ENCODE measurements at regions not wholly inside any gene's neighbourhood (a gene's known extent, or its start where the extent isn't known, plus 50 kb on each side); places are given as distances from the start of the nearest gene placed in this dataset.

DNA sequence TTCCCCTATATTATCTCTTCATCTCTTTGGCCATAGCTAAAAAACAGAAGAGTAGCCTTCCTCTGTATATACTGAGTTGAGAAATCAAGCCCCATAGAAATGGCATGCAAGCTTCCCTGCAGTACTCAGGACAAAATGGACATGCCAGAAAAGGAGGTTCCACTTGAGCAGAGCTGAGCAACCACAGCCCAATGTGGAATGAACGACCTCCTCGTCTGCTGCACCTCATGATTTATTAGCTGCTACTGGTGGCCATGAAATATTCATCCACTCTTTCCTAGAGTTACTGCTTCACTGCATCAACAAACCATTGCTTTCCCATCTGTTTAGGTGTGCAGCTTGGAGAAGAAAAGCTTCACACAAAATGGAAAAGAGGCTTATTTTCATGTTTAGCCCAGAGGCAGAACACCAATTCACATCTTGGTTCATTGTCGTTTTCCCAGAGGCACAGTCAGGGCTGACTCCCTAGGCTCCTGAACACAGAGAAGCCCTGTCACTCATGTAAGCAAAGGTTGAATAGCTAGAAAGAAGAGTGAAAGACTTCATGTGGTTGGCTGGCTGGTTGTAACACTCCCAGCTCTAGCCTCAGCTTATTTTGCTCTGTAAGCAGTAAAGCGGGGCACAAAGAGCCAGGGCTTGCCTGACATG, 148.0 kb downstream of the TSEN15 start:
- TF ChIP-seq, protein P1, sequence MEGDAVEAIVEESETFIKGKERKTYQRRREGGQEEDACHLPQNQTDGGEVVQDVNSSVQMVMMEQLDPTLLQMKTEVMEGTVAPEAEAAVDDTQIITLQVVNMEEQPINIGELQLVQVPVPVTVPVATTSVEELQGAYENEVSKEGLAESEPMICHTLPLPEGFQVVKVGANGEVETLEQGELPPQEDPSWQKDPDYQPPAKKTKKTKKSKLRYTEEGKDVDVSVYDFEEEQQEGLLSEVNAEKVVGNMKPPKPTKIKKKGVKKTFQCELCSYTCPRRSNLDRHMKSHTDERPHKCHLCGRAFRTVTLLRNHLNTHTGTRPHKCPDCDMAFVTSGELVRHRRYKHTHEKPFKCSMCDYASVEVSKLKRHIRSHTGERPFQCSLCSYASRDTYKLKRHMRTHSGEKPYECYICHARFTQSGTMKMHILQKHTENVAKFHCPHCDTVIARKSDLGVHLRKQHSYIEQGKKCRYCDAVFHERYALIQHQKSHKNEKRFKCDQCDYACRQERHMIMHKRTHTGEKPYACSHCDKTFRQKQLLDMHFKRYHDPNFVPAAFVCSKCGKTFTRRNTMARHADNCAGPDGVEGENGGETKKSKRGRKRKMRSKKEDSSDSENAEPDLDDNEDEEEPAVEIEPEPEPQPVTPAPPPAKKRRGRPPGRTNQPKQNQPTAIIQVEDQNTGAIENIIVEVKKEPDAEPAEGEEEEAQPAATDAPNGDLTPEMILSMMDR (IDR thresholded peaks at IDR 0.05; ENCODE audit: insufficient read depth, missing control alignments) = no peak
- no peak for DNase-seq (ENCODE audit: insufficient read length, low spot score)
- FAIRE-seq = no peak

DNA sequence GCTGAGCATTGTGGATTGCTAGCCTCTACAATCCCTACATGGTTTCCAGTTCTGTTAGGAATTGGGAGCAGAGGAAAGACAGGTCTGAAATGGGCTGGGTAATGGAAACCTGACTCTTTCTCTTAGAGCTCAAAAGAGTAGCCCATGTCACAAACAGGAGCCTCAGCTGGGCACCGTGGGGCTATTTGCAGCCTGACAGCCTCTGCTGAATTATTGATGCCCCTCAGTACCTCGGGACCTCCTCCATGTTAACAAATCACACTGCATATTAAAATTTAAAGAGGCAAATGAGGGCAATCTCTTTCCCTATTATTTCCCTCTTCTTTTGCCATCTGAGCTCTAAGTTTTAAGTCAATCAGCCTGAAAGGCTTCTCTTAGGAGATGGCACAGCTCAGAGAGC, 157.1 kb downstream of the TSEN15 start:
- TF ChIP-seq, protein P1 (IDR thresholded peaks at IDR 0.05; ENCODE audit: insufficient read depth, missing control alignments) = no peak
- DNase-seq (ENCODE audit: insufficient read length, low spot score) (no peak), FAIRE-seq (no peak)

DNA sequence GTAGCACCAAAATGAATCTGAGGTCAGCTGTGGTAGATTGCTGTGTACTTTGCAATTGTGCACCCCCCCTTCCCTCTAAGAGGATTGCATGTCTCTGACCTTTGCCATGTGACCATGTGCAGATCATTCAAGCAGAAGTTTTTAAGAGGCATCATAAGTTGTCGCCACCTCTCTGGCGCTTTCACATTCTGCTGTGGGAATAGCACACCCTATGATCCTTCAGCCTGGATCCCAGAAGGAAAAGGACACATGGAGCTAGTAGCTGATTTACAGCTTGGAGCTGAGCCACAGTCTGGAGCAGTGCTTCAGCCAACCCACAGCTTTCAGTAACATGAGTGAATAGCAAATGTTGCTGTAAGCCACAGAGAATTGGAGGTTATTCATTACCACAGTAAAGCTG, 158.5 kb downstream of the TSEN15 start:
- FAIRE-seq (no peak), DNase-seq (ENCODE audit: insufficient read length, low spot score) (no peak)
- TF ChIP-seq, protein P1 (IDR thresholded peaks at IDR 0.05; ENCODE audit: insufficient read depth, missing control alignments) = no peak

DNA sequence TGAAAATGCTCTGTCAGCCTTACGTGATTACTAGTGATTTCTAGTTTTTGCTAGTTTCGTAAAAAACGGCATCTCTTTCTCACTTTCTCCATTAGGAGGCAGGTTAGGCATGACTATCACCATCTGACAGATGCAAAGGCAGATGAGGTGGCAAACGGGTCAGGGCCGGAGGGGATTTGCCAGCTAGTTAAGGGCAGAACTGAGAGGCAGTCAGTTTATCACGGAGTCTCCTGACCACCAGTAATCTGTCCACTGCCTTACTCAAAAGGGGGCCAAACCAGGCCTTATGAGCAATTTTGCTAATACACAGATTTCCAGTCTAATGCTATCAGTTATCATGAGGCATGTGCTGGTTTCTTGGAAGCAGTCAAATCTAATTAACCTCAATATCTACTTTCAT, 159.3 kb downstream of the TSEN15 start:
- FAIRE-seq = no peak
- TF ChIP-seq, protein P1 (IDR thresholded peaks at IDR 0.05; ENCODE audit: insufficient read depth, missing control alignments) = no peak
- no peak for DNase-seq (ENCODE audit: insufficient read length, low spot score)

DNA sequence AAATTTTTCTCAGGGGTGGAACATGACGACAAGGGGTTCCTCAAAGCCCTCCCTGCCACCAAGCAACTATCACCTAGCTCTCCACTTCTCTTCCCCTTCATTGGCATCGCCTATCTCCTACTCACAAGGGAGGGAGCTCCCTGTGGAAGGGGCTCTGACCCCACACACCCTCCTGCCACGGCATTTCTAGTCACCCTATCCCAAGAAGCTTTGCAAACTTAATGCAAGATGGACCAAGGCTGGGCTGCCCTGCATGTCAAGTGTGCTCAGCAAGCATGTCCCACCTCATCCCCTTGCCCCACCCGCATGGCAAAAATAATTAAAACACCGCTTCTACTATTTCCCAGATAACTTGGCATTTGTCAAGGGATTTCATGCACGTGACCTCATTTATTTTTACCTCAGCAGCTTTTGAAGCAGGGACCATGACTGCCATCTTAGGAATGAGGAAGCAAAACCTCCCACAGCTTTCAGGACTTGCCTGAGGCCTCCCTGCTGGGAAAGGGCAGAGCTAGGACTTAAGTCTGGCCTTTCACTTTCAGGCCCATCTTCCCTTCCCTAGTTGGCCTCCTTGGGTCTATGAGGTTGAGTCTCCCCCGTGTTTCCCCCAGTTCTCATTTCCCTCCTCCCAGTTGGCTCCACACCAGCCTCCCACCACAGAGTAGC, 161.3 kb downstream of the TSEN15 start:
- DNase-seq (ENCODE audit: insufficient read length, low spot score) (no peak), FAIRE-seq (no peak)
- TF ChIP-seq, protein P1 (IDR thresholded peaks at IDR 0.05; ENCODE audit: insufficient read depth, missing control alignments) = no peak

DNA sequence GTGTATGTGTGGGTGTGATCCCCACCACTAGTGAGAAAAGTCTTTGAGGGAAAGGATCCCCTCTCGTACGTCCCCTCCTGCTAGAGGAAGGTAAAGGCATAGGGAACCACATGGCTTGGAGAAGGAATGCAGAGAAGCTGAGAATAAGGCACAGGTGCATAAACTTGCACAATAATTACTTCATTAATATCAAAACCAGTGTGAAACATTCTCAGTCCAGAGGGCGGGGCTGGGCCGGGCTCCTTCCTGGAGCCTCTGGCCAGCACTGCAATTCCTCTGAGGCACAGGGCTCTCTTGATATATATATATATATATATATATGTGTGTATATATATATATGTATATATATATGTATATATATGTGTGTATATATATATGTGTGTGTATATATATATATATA, 162.6 kb downstream of the TSEN15 start:
- FAIRE-seq = no peak
- TF ChIP-seq, protein P1 (IDR thresholded peaks at IDR 0.05; ENCODE audit: insufficient read depth, missing control alignments) = no peak
- no peak for DNase-seq (ENCODE audit: insufficient read length, low spot score)

DNA sequence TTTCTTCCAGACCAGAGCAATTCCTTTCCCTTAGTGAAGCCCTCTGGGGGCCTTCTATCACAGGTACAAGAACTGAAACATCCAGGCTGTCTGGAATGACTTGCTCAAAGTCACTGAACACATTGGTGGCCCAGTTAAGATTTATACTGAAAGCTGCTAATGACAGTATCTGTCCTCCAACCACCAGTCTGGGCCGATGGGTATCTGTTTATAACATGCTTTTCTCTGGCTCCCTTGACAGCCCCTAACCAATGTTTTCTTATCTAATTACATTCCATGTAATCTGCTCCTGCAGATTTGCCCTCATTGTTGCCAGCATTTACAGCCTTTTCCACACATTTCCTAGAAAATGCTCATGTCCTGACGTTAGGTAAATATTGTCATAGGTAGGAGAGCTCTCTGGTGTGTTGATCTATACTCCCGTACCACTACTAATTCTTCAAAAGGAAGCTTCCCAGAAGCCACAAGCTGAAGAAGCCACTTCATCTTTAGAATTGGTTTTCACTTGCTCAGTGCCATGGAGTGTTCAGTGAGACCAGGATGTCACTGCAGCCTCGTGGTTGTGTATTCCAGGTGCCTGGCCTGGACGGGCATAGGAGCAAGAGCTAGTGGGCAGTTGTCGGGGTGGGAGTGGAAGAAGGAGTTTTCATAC, 163.9 kb downstream of the TSEN15 start:
- DNase-seq (ENCODE audit: insufficient read length, low spot score) (no peak), FAIRE-seq (no peak)
- TF ChIP-seq, protein P1 (IDR thresholded peaks at IDR 0.05; ENCODE audit: insufficient read depth, missing control alignments) = no peak
